ENCODE measurements at regions not wholly inside any gene's neighbourhood (a gene's known extent, or its start where the extent isn't known, plus 50 kb on each side); places are given as distances from the start of the nearest gene placed in this dataset.

DNA sequence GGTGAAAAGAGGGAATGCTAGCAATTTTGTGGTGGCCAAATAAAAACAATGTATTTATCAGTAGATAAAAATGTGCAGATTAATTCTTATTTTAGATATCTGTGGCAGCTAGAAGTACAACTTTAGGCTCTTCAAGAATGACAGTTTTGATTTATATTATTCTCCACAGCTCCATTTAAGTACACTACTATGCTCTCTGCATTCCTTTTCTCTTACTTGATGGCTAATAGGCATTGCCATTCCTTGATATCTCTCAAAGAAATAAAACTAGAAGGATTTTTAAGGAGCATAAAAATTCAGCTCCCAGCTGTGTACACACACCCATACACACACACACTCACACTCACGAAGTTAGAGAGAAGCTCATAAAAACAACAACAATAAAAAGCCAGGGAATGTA is 59.4 kb upstream of the H2AZ1 start:
- ATAC-seq, result no peak
- Histone ChIP-seq H3K4me2 (ENCODE audit: insufficient read depth, low read length) (no peak overlapping the region), H2AFZ (ENCODE audit: low read depth, low read length) (no peak overlapping the region), H3K9me3 (replicated peaks; ENCODE audit: control insufficient read depth, insufficient read depth, low read depth, low read length) (no peaks in the 10 kb centered on the region), H3K4me3 (no peak overlapping the region), H3K4me1 (replicated peaks in 1 of 2; ENCODE audit: control insufficient read depth in 2 of 2, insufficient read depth in 2 of 2, low read length in 2 of 2) (no peaks in the 10 kb centered on the region), H3K9ac (ENCODE audit: insufficient read depth in 1 of 2, low read depth in 2 of 2, low read length in 2 of 2) (no peak overlapping the region), H4K20me1 (replicated peaks; ENCODE audit: control insufficient read depth, insufficient read depth, low read length) (no peaks in the 10 kb centered on the region), H3K36me3 (ENCODE audit: control insufficient read depth, insufficient read depth, low read length) (no peaks in the 10 kb centered on the region), H3K79me2 (ENCODE audit: control insufficient read depth, insufficient read depth, low read length) (no peaks in the 10 kb centered on the region), H3K27me3 (ENCODE audit: control insufficient read depth in 2 of 2, insufficient read depth in 2 of 2, low read length in 2 of 2) (no peaks in the 10 kb centered on the region), H3K27ac (ENCODE audit: extremely low read depth, low read depth, low read length) (no peak overlapping the region), H3K9me1 (ENCODE audit: control insufficient read depth, insufficient read depth, low read length) (no peaks in the 10 kb centered on the region)
- CTCF ChIA-PET (ENCODE audit: low intra/inter-chr PET ratio), result no interaction called here
- no peak for FAIRE-seq
- intact Hi-C loops (cut with micrococcal nuclease), result no loop called here
- POLR2A ChIA-PET, result no interaction called here
- TF ChIP-seq NCOR1 (IDR thresholded peaks at IDR 0.05) (no peak), ZNF239 (CRISPR knock-in tag; IDR thresholded peaks at IDR 0.05) (no peak), HSF4 (CRISPR knock-in tag; IDR thresholded peaks at IDR 0.05; ENCODE audit: borderline replicate concordance) (no peak), SIN3B (IDR thresholded peaks at IDR 0.05; ENCODE audit: low read depth) (no peak), BRCA1 (IDR thresholded peaks at IDR 0.05) (no peak), BRCA1 (CRISPR knock-in tag; IDR thresholded peaks at IDR 0.05) (no peak), MTA1 (IDR thresholded peaks at IDR 0.05; ENCODE audit: borderline replicate concordance) (no peak), ZNF232 (CRISPR knock-in tag; IDR thresholded peaks at IDR 0.05) (no peak), ETV1 (tag; conservative IDR thresholded peaks at IDR 0.05; ENCODE audit: low read depth) (no peak), JUND (IDR thresholded peaks at IDR 0.05; ENCODE audit: borderline replicate concordance, low read depth, low read length) (no peak), JUND (tag; IDR thresholded peaks at IDR 0.05; ENCODE audit: borderline replicate concordance, low read depth, low read length) (no peak), POLR2AphosphoS5 (IDR thresholded peaks at IDR 0.05; ENCODE audit: control insufficient read depth, insufficient read depth, low read depth, low read length) (no peak), SMAD1 (IDR thresholded peaks at IDR 0.05; ENCODE audit: low read depth, low read length, partially characterized antibody) (no peak), HDAC2 (IDR thresholded peaks at IDR 0.05) (no peak)
- TF ChIP-seq, protein P1, sequence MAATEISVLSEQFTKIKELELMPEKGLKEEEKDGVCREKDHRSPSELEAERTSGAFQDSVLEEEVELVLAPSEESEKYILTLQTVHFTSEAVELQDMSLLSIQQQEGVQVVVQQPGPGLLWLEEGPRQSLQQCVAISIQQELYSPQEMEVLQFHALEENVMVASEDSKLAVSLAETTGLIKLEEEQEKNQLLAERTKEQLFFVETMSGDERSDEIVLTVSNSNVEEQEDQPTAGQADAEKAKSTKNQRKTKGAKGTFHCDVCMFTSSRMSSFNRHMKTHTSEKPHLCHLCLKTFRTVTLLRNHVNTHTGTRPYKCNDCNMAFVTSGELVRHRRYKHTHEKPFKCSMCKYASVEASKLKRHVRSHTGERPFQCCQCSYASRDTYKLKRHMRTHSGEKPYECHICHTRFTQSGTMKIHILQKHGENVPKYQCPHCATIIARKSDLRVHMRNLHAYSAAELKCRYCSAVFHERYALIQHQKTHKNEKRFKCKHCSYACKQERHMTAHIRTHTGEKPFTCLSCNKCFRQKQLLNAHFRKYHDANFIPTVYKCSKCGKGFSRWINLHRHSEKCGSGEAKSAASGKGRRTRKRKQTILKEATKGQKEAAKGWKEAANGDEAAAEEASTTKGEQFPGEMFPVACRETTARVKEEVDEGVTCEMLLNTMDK (IDR thresholded peaks at IDR 0.05; ENCODE audit: borderline replicate concordance, insufficient read depth, low read depth, low read length, poor library complexity, severe bottlenecking), result no peak
- TF ChIP-seq, protein P2, sequence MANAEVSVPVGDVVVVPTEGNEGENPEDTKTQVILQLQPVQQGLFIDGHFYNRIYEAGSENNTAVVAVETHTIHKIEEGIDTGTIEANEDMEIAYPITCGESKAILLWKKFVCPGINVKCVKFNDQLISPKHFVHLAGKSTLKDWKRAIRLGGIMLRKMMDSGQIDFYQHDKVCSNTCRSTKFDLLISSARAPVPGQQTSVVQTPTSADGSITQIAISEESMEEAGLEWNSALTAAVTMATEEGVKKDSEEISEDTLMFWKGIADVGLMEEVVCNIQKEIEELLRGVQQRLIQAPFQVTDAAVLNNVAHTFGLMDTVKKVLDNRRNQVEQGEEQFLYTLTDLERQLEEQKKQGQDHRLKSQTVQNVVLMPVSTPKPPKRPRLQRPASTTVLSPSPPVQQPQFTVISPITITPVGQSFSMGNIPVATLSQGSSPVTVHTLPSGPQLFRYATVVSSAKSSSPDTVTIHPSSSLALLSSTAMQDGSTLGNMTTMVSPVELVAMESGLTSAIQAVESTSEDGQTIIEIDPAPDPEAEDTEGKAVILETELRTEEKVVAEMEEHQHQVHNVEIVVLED (CRISPR knock-in tag; IDR thresholded peaks at IDR 0.05), result no peak
- in situ Hi-C loops (cut with MboI), result no loop called here
- BruUV-seq (replicated peaks), result no TSS peak
- DNase-seq (ENCODE audit: extremely low read depth in 1 of 4, low spot score in 3 of 4), result no peak
- 0% methylated on average over 1 of the region's 1 CpG for WGBS (ENCODE audit: insufficient coverage, low coverage, missing lambda C conversion rate)

Measured in K562 (cell line).